ENCODE measurements at regions not wholly inside any gene's neighbourhood (a gene's known extent, or its start where the extent isn't known, plus 50 kb on each side); places are given as distances from the start of the nearest gene placed in this dataset.

DNA sequence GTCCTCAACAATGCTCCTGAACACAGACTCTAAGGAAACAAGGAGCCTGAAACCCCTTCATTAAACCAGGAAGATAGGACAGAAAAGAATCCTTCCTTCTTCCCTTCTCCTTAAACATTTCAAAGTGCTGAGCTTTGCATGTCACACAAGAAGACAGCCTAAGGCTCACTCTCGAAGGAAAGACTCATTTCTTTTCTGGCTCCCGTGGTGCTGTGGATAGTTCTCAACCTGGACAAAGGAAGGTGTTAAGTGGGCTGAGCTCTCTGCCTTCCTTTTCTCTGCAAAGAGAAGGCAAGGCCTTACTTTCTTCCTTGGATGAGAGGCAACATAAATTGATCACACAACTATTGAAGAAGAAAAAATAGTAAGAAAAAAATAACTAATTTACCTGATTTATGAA, 452.4 kb upstream of the DDI1 start:
- TF ChIP-seq, protein P1, sequence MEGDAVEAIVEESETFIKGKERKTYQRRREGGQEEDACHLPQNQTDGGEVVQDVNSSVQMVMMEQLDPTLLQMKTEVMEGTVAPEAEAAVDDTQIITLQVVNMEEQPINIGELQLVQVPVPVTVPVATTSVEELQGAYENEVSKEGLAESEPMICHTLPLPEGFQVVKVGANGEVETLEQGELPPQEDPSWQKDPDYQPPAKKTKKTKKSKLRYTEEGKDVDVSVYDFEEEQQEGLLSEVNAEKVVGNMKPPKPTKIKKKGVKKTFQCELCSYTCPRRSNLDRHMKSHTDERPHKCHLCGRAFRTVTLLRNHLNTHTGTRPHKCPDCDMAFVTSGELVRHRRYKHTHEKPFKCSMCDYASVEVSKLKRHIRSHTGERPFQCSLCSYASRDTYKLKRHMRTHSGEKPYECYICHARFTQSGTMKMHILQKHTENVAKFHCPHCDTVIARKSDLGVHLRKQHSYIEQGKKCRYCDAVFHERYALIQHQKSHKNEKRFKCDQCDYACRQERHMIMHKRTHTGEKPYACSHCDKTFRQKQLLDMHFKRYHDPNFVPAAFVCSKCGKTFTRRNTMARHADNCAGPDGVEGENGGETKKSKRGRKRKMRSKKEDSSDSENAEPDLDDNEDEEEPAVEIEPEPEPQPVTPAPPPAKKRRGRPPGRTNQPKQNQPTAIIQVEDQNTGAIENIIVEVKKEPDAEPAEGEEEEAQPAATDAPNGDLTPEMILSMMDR (IDR thresholded peaks at IDR 0.05), result no peak
- no peak for TF ChIP-seq POLR2A (IDR thresholded peaks at IDR 0.05)
- TF ChIP-seq EP300 (IDR thresholded peaks at IDR 0.05), result no peak
